HUDEP-2 (cell line): ENCODE measurements at regions not wholly inside any gene's neighbourhood (a gene's known extent, or its start where the extent isn't known, plus 50 kb on each side); places are given as distances from the start of the nearest gene placed in this dataset.
"Not testable (repeated sequence)": the region's sequence is repeated elsewhere in the genome, so short reads cannot be mapped to it uniquely, and the experiment has no call there.

Experiments
- DNase-seq, 76 experiments: peaks; one replicate each; lab custom pipeline; 2025; ENCODE audit not compliant: unreplicated experiment in 76 of 76; lab: John Stamatoyannopoulos, UW

GRCh38 chr15:94834000-94834399, 602.6 kb downstream of the MCTP2 start:
- DNase-seq: no peak

- no peak for DNase-seq
Measured at GRCh38 chr15:94834494-94834893, 603.1 kb downstream of the MCTP2 start.

GRCh38 chr15:94838281-94838680, 606.9 kb downstream of the MCTP2 start:
- DNase-seq: no peak

- DNase-seq: no peak
Measured at GRCh38 chr15:94840794-94841783, 609.7 kb downstream of the MCTP2 start.

- no peak for DNase-seq
Measured at GRCh38 chr15:94843060-94843459, 611.7 kb downstream of the MCTP2 start.

GRCh38 chr15:94844198-94844537, 612.8 kb downstream of the MCTP2 start:
- no peak for DNase-seq

- DNase-seq: peak in 10 of 76 experiments; percentile 0 to 25 (median 4)
Measured at GRCh38 chr15:94844538-94845389, 613.4 kb downstream of the MCTP2 start.

- DNase-seq: no peak
Measured at GRCh38 chr15:94845390-94845716, 614.0 kb downstream of the MCTP2 start.

GRCh38 chr15:94847325-94847724, 616.0 kb downstream of the MCTP2 start:
- no peak for DNase-seq

GRCh38 chr15:94848054-94848453, 616.7 kb downstream of the MCTP2 start:
- DNase-seq: no peak

- no peak for DNase-seq
Measured at GRCh38 chr15:94855018-94855408, 623.7 kb downstream of the MCTP2 start.

- DNase-seq: no peak
Measured at GRCh38 chr15:94855409-94856266, 624.3 kb downstream of the MCTP2 start.

GRCh38 chr15:94856267-94856854, 625.0 kb downstream of the MCTP2 start:
- DNase-seq: no peak

GRCh38 chr15:94857466-94857865, 626.1 kb downstream of the MCTP2 start:
- no peak for DNase-seq

- no peak for DNase-seq
Measured at GRCh38 chr15:94858011-94858410, 626.6 kb downstream of the MCTP2 start.

- DNase-seq: no peak
Measured at GRCh38 chr15:94858449-94858848, 627.1 kb downstream of the MCTP2 start.

- DNase-seq: no peak
Measured at GRCh38 chr15:94858920-94859319, 627.6 kb downstream of the MCTP2 start.

- no peak for DNase-seq
Measured at GRCh38 chr15:94864600-94864999, 633.2 kb downstream of the MCTP2 start.

GRCh38 chr15:94868265-94868664, 636.9 kb downstream of the MCTP2 start:
- DNase-seq: not testable (repeated sequence)

- DNase-seq: no peak
Measured at GRCh38 chr15:94875550-94875949, 644.2 kb downstream of the MCTP2 start.
